Trophoblast cell (in vitro differentiated cells and primary cell): ENCODE measurements at regions not wholly inside any gene's neighbourhood (a gene's known extent, or its start where the extent isn't known, plus 50 kb on each side); places are given as distances from the start of the nearest gene placed in this dataset.

Experiments
- DNase-seq, 2 donors: peaks; one replicate each; pipeline ENCODE4 v3.0.0-alpha.2; 2016
- H2AFZ ChIP-seq: 2 replicates; pipeline ENCODE4 v1.6.1; 2013; ENCODE audit warnings: low read length, moderate library complexity, mild to moderate bottlenecking; ENCODE audit not compliant: insufficient read depth, poor library complexity
- H2AK5ac ChIP-seq: 2 replicates; pipeline ENCODE4 v1.6.1; 2013; ENCODE audit warnings: mild to moderate bottlenecking, low read length
- H2BK120ac ChIP-seq: 2 replicates; pipeline ENCODE4 v1.6.1; 2013; ENCODE audit warnings: low read length, mild to moderate bottlenecking, moderate library complexity; ENCODE audit not compliant: insufficient read depth, poor library complexity
- H2BK12ac ChIP-seq: 2 replicates; pipeline ENCODE4 v1.6.1; 2013; ENCODE audit warnings: mild to moderate bottlenecking, low read length, moderate library complexity
- H2BK5ac ChIP-seq: 2 replicates; pipeline ENCODE4 v1.6.1; 2013; ENCODE audit warnings: low read length, low read depth, moderate library complexity, mild to moderate bottlenecking; ENCODE audit not compliant: poor library complexity
- H3K14ac ChIP-seq: 2 replicates; pipeline ENCODE4 v1.6.1; 2013; ENCODE audit warnings: mild to moderate bottlenecking, low read length
- H3K18ac ChIP-seq: 2 replicates; pipeline ENCODE4 v1.6.1; 2013; ENCODE audit warnings: mild to moderate bottlenecking, low read length
- H3K23ac ChIP-seq: 2 replicates; pipeline ENCODE4 v1.6.1; 2013; ENCODE audit warnings: low read length
- H3K27ac ChIP-seq: 2 replicates; pipeline ENCODE4 v1.5.1; 2013; ENCODE audit warnings: low read depth, mild to moderate bottlenecking, inconsistent platforms, low read length, moderate library complexity
- H3K27me3 ChIP-seq: 2 replicates; pipeline ENCODE4 v1.6.1; 2013; ENCODE audit warnings: inconsistent platforms, mild to moderate bottlenecking, low read length, moderate library complexity; ENCODE audit not compliant: insufficient read depth
- H3K36me3 ChIP-seq, 2 experiments: 1 replicate in 1 of 2; 2 replicates in 1 of 2; pipeline ENCODE4 v1.6.1; 2013; ENCODE audit warnings: low read length in 2 of 2, mild to moderate bottlenecking in 2 of 2, moderate library complexity in 1 of 2; ENCODE audit not compliant: insufficient read depth in 2 of 2, control insufficient read depth in 1 of 2
- H3K4ac ChIP-seq: 2 replicates; pipeline ENCODE4 v1.6.1; 2013; ENCODE audit warnings: low read depth, mild to moderate bottlenecking, low read length, moderate library complexity
- H3K4me1 ChIP-seq, 2 experiments: 1 replicate in 1 of 2; 2 replicates in 1 of 2; pipeline ENCODE4 v1.6.1; 2013; ENCODE audit warnings: low read length in 2 of 2, mild to moderate bottlenecking in 2 of 2, moderate library complexity in 1 of 2; ENCODE audit not compliant: insufficient read depth in 2 of 2, control insufficient read depth in 1 of 2
- H3K4me2 ChIP-seq: 2 replicates; pipeline ENCODE4 v1.6.1; 2013; ENCODE audit warnings: inconsistent platforms, mild to moderate bottlenecking, low read length, moderate library complexity
- H3K4me3 ChIP-seq: 2 replicates; pipeline ENCODE4 v1.5.1; 2013; ENCODE audit warnings: mild to moderate bottlenecking, low read depth, low read length, inconsistent platforms
- H3K79me1 ChIP-seq: one replicate; pipeline ENCODE4 v1.6.1; 2013; ENCODE audit warnings: low read length
- H3K79me2 ChIP-seq: 2 replicates; pipeline ENCODE4 v1.6.1; 2013; ENCODE audit warnings: low read length, mild to moderate bottlenecking; ENCODE audit not compliant: control insufficient read depth, insufficient read depth, poor library complexity
- H3K9ac ChIP-seq: 2 replicates; pipeline ENCODE4 v1.6.1; 2013; ENCODE audit warnings: mild to moderate bottlenecking, low read length
- H3K9me3 ChIP-seq: 2 replicates; pipeline ENCODE4 v1.6.1; 2013; ENCODE audit warnings: low read depth, mild to moderate bottlenecking, control low read depth, inconsistent platforms, low read length; ENCODE audit not compliant: insufficient read depth
- H4K12ac ChIP-seq: 2 replicates; pipeline ENCODE4 v1.6.1; 2013; ENCODE audit warnings: low read depth, mild to moderate bottlenecking, low read length, moderate library complexity
- H4K8ac ChIP-seq: 2 replicates; pipeline ENCODE4 v1.6.1; 2013; ENCODE audit warnings: low read depth, mild to moderate bottlenecking, low read length, moderate library complexity
- H4K91ac ChIP-seq: one replicate; pipeline ENCODE4 v1.6.1; 2013; ENCODE audit warnings: low read depth, mild to moderate bottlenecking, low read length, moderate library complexity
- WGBS: extraction: QIAGEN DNeasy Blood & Tissue Kit; methylation state at CpG from one replicate; pipeline ENCODE4 v1.1.7; 2013; ENCODE audit warnings: missing lambda C conversion rate; ENCODE audit not compliant: insufficient read length, insufficient coverage; ENCODE audit errors: extremely low coverage; 5-methylcytosine and 5-hydroxymethylcytosine counted together

- Histone ChIP-seq H2BK5ac (no peak overlapping the region), H2AK5ac (no peak overlapping the region), H3K79me1 (no peaks in the 10 kb centered on the region), H2BK120ac (no peak overlapping the region), H3K4me2 (no peak overlapping the region), H2BK12ac (no peak overlapping the region), H3K27me3 (no peaks in the 10 kb centered on the region), H3K4me3 (no peak overlapping the region), H3K79me2 (no peaks in the 10 kb centered on the region), H3K14ac (no peak overlapping the region), H4K91ac (no peak overlapping the region), H3K4me1 (no peaks in the 10 kb centered on the region), H3K18ac (no peak overlapping the region), H3K23ac (no peak overlapping the region), H2AFZ (no peak overlapping the region), H4K12ac (no peak overlapping the region), H3K9ac (no peak overlapping the region), H3K4ac (no peak overlapping the region), H3K36me3 (peaks cover 0 to 2% of the 10 kb centered on the region in 2 experiments), H3K9me3 (peaks cover 5% of the 10 kb centered on the region), H3K27ac (no peak overlapping the region), H4K8ac (no peak overlapping the region)
- no CpG with 5 or more reads among the region's 10 CpGs for WGBS
- no peak for DNase-seq
Measured at GRCh38 chr10:3389130-3389529, 216.5 kb upstream of the PITRM1 start.

GRCh38 chr10:3385487-3385886 is 212.9 kb upstream of the PITRM1 start:
- Histone ChIP-seq H4K91ac (no peak overlapping the region), H2AFZ (no peak overlapping the region), H4K12ac (no peak overlapping the region), H3K23ac (no peak overlapping the region), H3K4ac (no peak overlapping the region), H3K9ac (no peak overlapping the region), H2BK12ac (no peak overlapping the region), H3K4me3 (no peak overlapping the region), H4K8ac (no peak overlapping the region), H2AK5ac (no peak overlapping the region), H3K27ac (no peak overlapping the region), H3K79me1 (no peaks in the 10 kb centered on the region), H3K9me3 (peaks cover 4% of the 10 kb centered on the region), H3K4me2 (no peak overlapping the region), H3K27me3 (no peaks in the 10 kb centered on the region), H3K4me1 (no peaks in the 10 kb centered on the region), H2BK120ac (no peak overlapping the region), H3K36me3 (peaks cover 0 to 2% of the 10 kb centered on the region in 2 experiments), H3K18ac (no peak overlapping the region), H2BK5ac (no peak overlapping the region), H3K79me2 (no peaks in the 10 kb centered on the region), H3K14ac (no peak overlapping the region)
- no peak for DNase-seq
- no CpG with 5 or more reads among the region's 2 CpGs for WGBS

- Histone ChIP-seq H2BK12ac (no peak overlapping the region), H4K12ac (no peak overlapping the region), H3K23ac (no peak overlapping the region), H3K4me2 (no peak overlapping the region), H2BK5ac (no peak overlapping the region), H3K79me1 (no peaks in the 10 kb centered on the region), H3K79me2 (no peaks in the 10 kb centered on the region), H4K8ac (no peak overlapping the region), H2AFZ (no peak overlapping the region), H2BK120ac (no peak overlapping the region), H3K14ac (no peak overlapping the region), H3K9ac (no peak overlapping the region), H4K91ac (no peak overlapping the region), H3K27ac (no peak overlapping the region), H3K9me3 (peaks cover 5% of the 10 kb centered on the region), H3K4me1 (no peaks in the 10 kb centered on the region), H3K4me3 (no peak overlapping the region), H3K36me3 (peaks cover 0 to 2% of the 10 kb centered on the region in 2 experiments), H3K18ac (no peak overlapping the region), H2AK5ac (no peak overlapping the region), H3K27me3 (no peaks in the 10 kb centered on the region), H3K4ac (no peak overlapping the region)
- no peak for DNase-seq
- no CpG with 5 or more reads among the region's 2 CpGs for WGBS
Measured at GRCh38 chr10:3382092-3382491, 209.5 kb upstream of the PITRM1 start.

- Histone ChIP-seq H3K79me1 (no peaks in the 10 kb centered on the region), H3K27ac (no peak overlapping the region), H3K9ac (no peak overlapping the region), H3K9me3 (peaks cover 7% of the 10 kb centered on the region), H3K36me3 (peaks cover 0 to 2% of the 10 kb centered on the region in 2 experiments), H2AFZ (no peak overlapping the region), H2BK5ac (no peak overlapping the region), H3K23ac (no peak overlapping the region), H2BK12ac (no peak overlapping the region), H2AK5ac (no peak overlapping the region), H2BK120ac (no peak overlapping the region), H3K14ac (no peak overlapping the region), H4K8ac (no peak overlapping the region), H3K79me2 (no peaks in the 10 kb centered on the region), H4K91ac (no peak overlapping the region), H3K4me2 (no peak overlapping the region), H3K27me3 (no peaks in the 10 kb centered on the region), H3K4me1 (no peaks in the 10 kb centered on the region), H4K12ac (no peak overlapping the region), H3K18ac (no peak overlapping the region), H3K4ac (no peak overlapping the region), H3K4me3 (no peak overlapping the region)
- WGBS: 100% methylated on average over 1 of the region's 7 CpGs
- no peak for DNase-seq
Measured at GRCh38 chr10:3380406-3381050, 207.9 kb upstream of the PITRM1 start.
